ENCODE measurements at regions not wholly inside any gene's neighbourhood (a gene's known extent, or its start where the extent isn't known, plus 50 kb on each side); places are given as distances from the start of the nearest gene placed in this dataset.

DNA sequence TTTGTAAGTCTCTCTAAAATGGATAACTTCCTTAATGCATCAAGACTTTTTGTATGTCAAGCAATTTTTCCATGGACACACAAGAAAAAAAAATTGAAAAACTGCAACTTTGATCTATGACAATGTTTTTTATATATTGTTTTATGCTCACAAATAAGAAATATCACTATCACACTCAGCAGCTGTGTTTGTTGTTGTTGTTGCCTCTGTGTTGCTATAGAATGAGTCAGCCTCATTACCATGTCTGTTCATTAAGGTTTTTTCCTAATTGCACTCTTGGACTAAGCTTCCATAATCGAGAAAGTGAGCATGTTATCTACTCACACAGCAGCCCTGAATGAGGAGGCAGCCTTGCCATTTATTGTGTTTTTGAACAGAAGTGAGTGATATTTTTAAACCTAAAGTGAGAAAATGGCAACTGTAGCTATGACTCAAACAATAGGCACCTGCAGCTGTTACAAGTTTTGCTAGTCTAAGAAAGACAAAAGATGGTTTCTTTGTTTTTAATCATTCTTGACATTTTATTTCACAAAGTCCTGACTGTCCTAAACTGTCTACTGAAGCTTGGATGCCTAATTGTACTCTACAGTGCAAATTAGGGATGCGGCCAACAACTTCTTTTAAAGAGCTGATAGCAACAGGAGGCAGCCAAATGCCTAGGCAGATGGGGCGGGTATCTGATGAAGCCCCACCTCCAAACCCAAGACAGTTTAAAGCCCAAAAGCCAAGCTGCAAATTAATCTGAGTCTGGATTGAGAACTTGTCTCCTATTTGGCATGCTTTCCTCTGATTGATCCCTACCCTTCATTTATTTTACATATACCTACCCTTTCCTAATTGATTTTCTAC is 77.9 kb upstream of the DOK5 start:
- Histone ChIP-seq H3F3A (ENCODE audit: low read depth) (no peaks in the 10 kb centered on the region), H3K79me2 (ENCODE audit: low read depth) (no peaks in the 10 kb centered on the region), H4K20me1 (ENCODE audit: low read depth) (no peaks in the 10 kb centered on the region), H3K36me3 (no peaks in the 10 kb centered on the region), H3K9me3 (ENCODE audit: low read depth) (no peaks in the 10 kb centered on the region), H3K4me3 (no peak overlapping the region), H3K4me2 (no peak overlapping the region), H2AFZ (replicated peaks) (peak overlapping the region; percentile 4), H3K4me1 (peaks cover 5% of the 10 kb centered on the region), H3K27ac (no peak overlapping the region), H3K27me3 (no peaks in the 10 kb centered on the region), H3K9ac (no peak overlapping the region)
- Mint-ChIP-seq H3K4me3 (no peak overlapping the region), H3K4me1 (peaks cover 7% of the 10 kb centered on the region), H3K27ac (no peak overlapping the region), H3K36me3 (no peaks in the 10 kb centered on the region), H3K9me3 (no peaks in the 10 kb centered on the region), H3K27me3 (ENCODE audit: insufficient read depth, low read depth) (peaks cover 4% of the 10 kb centered on the region)
- TF ChIP-seq EZH2phosphoT487 (IDR thresholded peaks at IDR 0.05), result no peak
- TF ChIP-seq, protein P1, sequence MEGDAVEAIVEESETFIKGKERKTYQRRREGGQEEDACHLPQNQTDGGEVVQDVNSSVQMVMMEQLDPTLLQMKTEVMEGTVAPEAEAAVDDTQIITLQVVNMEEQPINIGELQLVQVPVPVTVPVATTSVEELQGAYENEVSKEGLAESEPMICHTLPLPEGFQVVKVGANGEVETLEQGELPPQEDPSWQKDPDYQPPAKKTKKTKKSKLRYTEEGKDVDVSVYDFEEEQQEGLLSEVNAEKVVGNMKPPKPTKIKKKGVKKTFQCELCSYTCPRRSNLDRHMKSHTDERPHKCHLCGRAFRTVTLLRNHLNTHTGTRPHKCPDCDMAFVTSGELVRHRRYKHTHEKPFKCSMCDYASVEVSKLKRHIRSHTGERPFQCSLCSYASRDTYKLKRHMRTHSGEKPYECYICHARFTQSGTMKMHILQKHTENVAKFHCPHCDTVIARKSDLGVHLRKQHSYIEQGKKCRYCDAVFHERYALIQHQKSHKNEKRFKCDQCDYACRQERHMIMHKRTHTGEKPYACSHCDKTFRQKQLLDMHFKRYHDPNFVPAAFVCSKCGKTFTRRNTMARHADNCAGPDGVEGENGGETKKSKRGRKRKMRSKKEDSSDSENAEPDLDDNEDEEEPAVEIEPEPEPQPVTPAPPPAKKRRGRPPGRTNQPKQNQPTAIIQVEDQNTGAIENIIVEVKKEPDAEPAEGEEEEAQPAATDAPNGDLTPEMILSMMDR (IDR thresholded peaks at IDR 0.05), result no peak
- DNase-seq (ENCODE audit: low spot score), result peak; percentile 17

DNA sequence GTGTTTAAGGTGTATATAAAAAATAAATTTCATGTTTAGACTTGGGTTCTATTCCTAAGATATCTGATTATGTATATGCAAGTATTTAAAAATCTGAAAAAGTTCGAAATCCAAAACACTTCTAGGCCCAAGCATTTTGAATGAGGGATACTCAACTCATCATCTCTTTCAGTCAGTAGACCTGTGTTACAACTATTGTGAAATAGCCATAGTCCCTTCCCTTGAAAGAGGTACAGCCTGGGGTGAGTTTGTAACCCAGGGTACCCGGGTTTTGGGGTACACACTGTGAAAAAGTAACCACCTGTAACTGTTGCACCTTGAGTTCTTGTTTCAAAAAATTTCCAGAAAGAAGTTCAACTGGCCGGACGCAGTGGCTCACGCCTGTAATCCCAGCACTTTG is 76.6 kb upstream of the DOK5 start:
- Histone ChIP-seq H3K4me1 (peaks cover 5% of the 10 kb centered on the region), H2AFZ (replicated peaks) (no peak overlapping the region), H3K36me3 (no peaks in the 10 kb centered on the region), H4K20me1 (ENCODE audit: low read depth) (no peaks in the 10 kb centered on the region), H3K9me3 (ENCODE audit: low read depth) (no peaks in the 10 kb centered on the region), H3K4me3 (no peak overlapping the region), H3F3A (ENCODE audit: low read depth) (no peaks in the 10 kb centered on the region), H3K9ac (no peak overlapping the region), H3K27me3 (no peaks in the 10 kb centered on the region), H3K27ac (no peak overlapping the region), H3K79me2 (ENCODE audit: low read depth) (no peaks in the 10 kb centered on the region), H3K4me2 (no peak overlapping the region)
- Mint-ChIP-seq H3K4me3 (no peak overlapping the region), H3K9me3 (no peaks in the 10 kb centered on the region), H3K36me3 (no peaks in the 10 kb centered on the region), H3K4me1 (peaks cover 7% of the 10 kb centered on the region), H3K27ac (no peak overlapping the region), H3K27me3 (ENCODE audit: insufficient read depth, low read depth) (peaks cover 2% of the 10 kb centered on the region)
- TF ChIP-seq EZH2 (IDR thresholded peaks at IDR 0.05), result no peak
- no peak for TF ChIP-seq EZH2phosphoT487 (IDR thresholded peaks at IDR 0.05)
- TF ChIP-seq, protein P1 (IDR thresholded peaks at IDR 0.05), result no peak
- no peak for DNase-seq (ENCODE audit: low spot score)

DNA sequence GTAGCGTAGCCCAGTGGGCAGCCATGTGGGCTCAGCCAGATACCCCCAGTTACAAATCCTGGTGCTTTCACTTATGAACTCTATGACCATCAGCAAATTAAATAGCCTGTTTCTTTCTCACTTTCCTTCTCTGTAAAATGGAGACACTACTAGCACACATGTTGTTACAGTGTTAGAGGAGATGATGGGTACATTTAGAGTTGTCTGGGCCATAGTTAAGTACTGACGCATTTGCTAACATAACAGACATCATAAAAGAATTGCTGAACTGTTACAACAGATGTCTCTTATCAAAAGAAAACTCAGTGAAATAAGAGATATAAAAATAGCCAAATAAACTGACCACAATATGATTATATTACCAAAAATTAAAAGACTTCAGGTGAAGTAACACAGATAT is 69.9 kb upstream of the DOK5 start:
- Mint-ChIP-seq H3K9me3 (peaks cover 2% of the 10 kb centered on the region), H3K4me3 (no peak overlapping the region), H3K36me3 (no peaks in the 10 kb centered on the region), H3K4me1 (peaks cover 22% of the 10 kb centered on the region), H3K27me3 (ENCODE audit: insufficient read depth, low read depth) (peaks cover 2% of the 10 kb centered on the region), H3K27ac (no peak overlapping the region)
- H3K27me3 ChIP-seq, result no peaks in the 10 kb centered on the region
- H3K4me2 ChIP-seq, result no peak overlapping the region
- H4K20me1 ChIP-seq (ENCODE audit: low read depth), result no peaks in the 10 kb centered on the region
- H2AFZ ChIP-seq (replicated peaks), result no peak overlapping the region
- H3K79me2 ChIP-seq (ENCODE audit: low read depth), result no peaks in the 10 kb centered on the region
- no peak overlapping the region for H3K27ac ChIP-seq
- TF ChIP-seq, protein P1 (IDR thresholded peaks at IDR 0.05), result no peak
- no peak for TF ChIP-seq EZH2 (IDR thresholded peaks at IDR 0.05)
- TF ChIP-seq EZH2phosphoT487 (IDR thresholded peaks at IDR 0.05), result no peak
- no peaks in the 10 kb centered on the region for H3F3A ChIP-seq (ENCODE audit: low read depth)
- no peak overlapping the region for H3K4me3 ChIP-seq
- no peaks in the 10 kb centered on the region for H3K36me3 ChIP-seq
- no peak for DNase-seq (ENCODE audit: low spot score)
- H3K9me3 ChIP-seq (ENCODE audit: low read depth), result no peaks in the 10 kb centered on the region
- no peak overlapping the region for H3K9ac ChIP-seq
- no peaks in the 10 kb centered on the region for H3K4me1 ChIP-seq
